ENCODE measurements at regions not wholly inside any gene's neighbourhood (a gene's known extent, or its start where the extent isn't known, plus 50 kb on each side); places are given as distances from the start of the nearest gene placed in this dataset.

- no peak for TF ChIP-seq CTCF (IDR thresholded peaks at IDR 0.05)
- no peak for TF ChIP-seq POLR2A (IDR thresholded peaks at IDR 0.05)
Observed at GRCh38 chr2:19141234-19142004, 217.0 kb downstream of the OSR1 start.

All from esophagus squamous epithelium (tissue), 4 donors.